Fibroblast of lung (primary cell): ENCODE measurements at regions not wholly inside any gene's neighbourhood (a gene's known extent, or its start where the extent isn't known, plus 50 kb on each side); places are given as distances from the start of the nearest gene placed in this dataset.

Experiments
- DNase-seq, 2 donors: peaks; one replicate each; pipeline versions ENCODE4 v3.0.0 to v3.0.0-alpha.2; 2010; ENCODE audit warnings: low read depth in 2 of 2
- H2AFZ ChIP-seq: 2 replicates; pipeline ENCODE4 v1.5.1; 2012; ENCODE audit warnings: low read length, control low read depth, inconsistent platforms
- H3K27ac ChIP-seq: 2 replicates; pipeline ENCODE4 v1.5.1; 2011; ENCODE audit warnings: low read length, control low read depth; ENCODE audit not compliant: insufficient read depth
- H3K27me3 ChIP-seq: 2 replicates; pipeline ENCODE4 v1.5.1; 2011; ENCODE audit warnings: mild to moderate bottlenecking, low read length; ENCODE audit not compliant: control insufficient read depth, insufficient read depth
- H3K36me3 ChIP-seq: 2 replicates; pipeline ENCODE4 v1.5.1; 2011; ENCODE audit warnings: low read length; ENCODE audit not compliant: control insufficient read depth, insufficient read depth
- H3K4me1 ChIP-seq: 2 replicates; pipeline ENCODE4 v1.5.1; 2011; ENCODE audit warnings: low read length; ENCODE audit not compliant: control insufficient read depth, insufficient read depth; ENCODE audit errors: extremely low read depth
- H3K4me2 ChIP-seq: 2 replicates; pipeline ENCODE4 v1.5.1; 2011; ENCODE audit warnings: low read length, control low read depth; ENCODE audit not compliant: insufficient read depth; ENCODE audit errors: extremely low read depth
- H3K4me3 ChIP-seq, 4 experiments: fragments of 200-600 bp in 1 of 4; sonication (generic) in 1 of 4; replicated peaks in 1 of 4; 2 replicates each; pipeline ENCODE4 v1.5.1; 2011 to 2016; ENCODE audit warnings: low read length in 4 of 4, low read depth in 3 of 4, mild to moderate bottlenecking in 3 of 4, control low read depth in 2 of 4, inconsistent platforms in 1 of 4, mixed read lengths in 1 of 4; ENCODE audit not compliant: insufficient read depth in 1 of 4; ENCODE audit errors: control extremely low read depth in 1 of 4
- H3K79me2 ChIP-seq: 2 replicates; pipeline ENCODE4 v1.5.1; 2012; ENCODE audit warnings: mild to moderate bottlenecking, low read length, inconsistent platforms; ENCODE audit not compliant: control insufficient read depth, insufficient read depth
- H3K9ac ChIP-seq: 2 replicates; pipeline ENCODE4 v1.5.1; 2011; ENCODE audit warnings: mild to moderate bottlenecking, low read length, control low read depth; ENCODE audit not compliant: insufficient read depth
- H3K9me3 ChIP-seq: 2 replicates; pipeline ENCODE4 v1.5.1; 2012; ENCODE audit warnings: low read depth, low read length; ENCODE audit not compliant: control insufficient read depth, insufficient read depth
- H4K20me1 ChIP-seq: 2 replicates; pipeline ENCODE4 v1.5.1; 2011; ENCODE audit warnings: low read length; ENCODE audit not compliant: control insufficient read depth, insufficient read depth; ENCODE audit errors: extremely low read depth
- EZH2 ChIP-seq: IDR thresholded peaks from 2 replicates; pipeline ENCODE4 v1.5.1; 2012; ENCODE audit warnings: low read length, control low read depth, mild to moderate bottlenecking; ENCODE audit errors: missing control alignments
- TF ChIP-seq, protein P1 (sequence below), 2 donors: IDR thresholded peaks in 1 of 2; conservative IDR thresholded peaks in 1 of 2; 1 replicate in 1 of 2; 2 replicates in 1 of 2; pipeline ENCODE4 v1.5.1; 2011 to 2012; ENCODE audit warnings: low read length in 2 of 2, control low read depth in 1 of 2, inconsistent platforms in 1 of 2, low read depth in 1 of 2, mild to moderate bottlenecking in 1 of 2

DNA sequence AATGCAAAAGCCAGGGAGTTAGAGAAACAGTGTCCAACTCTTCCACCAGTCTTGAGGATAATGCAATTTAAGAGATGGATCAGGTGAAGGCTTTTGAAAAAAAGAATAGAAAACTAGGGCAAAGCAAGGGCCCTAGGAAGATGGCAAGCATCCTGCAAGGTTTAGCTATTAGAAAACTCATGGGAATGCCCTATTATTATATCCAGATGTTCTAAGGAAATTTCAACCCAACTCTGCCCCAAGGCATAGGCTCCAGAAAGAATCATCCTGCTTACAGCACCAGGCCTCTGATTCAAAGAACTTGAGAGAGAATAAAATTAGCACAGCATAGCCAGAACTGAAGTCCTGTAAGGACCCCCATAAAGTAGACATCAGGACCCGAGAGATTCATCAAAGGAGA lies 68.1 kb downstream of the EN1 start:
- Histone ChIP-seq H3K9me3 (no peaks in the 10 kb centered on the region), H3K4me3 (no peak overlapping the region), H3K4me2 (no peak overlapping the region), H4K20me1 (no peaks in the 10 kb centered on the region), H3K9ac (no peak overlapping the region), H3K4me1 (no peaks in the 10 kb centered on the region), H3K27me3 (peaks cover 3% of the 10 kb centered on the region), H2AFZ (no peak overlapping the region), H3K36me3 (no peaks in the 10 kb centered on the region), H3K79me2 (no peaks in the 10 kb centered on the region), H3K27ac (no peak overlapping the region)
- TF ChIP-seq EZH2 = no peak
- TF ChIP-seq, protein P1, sequence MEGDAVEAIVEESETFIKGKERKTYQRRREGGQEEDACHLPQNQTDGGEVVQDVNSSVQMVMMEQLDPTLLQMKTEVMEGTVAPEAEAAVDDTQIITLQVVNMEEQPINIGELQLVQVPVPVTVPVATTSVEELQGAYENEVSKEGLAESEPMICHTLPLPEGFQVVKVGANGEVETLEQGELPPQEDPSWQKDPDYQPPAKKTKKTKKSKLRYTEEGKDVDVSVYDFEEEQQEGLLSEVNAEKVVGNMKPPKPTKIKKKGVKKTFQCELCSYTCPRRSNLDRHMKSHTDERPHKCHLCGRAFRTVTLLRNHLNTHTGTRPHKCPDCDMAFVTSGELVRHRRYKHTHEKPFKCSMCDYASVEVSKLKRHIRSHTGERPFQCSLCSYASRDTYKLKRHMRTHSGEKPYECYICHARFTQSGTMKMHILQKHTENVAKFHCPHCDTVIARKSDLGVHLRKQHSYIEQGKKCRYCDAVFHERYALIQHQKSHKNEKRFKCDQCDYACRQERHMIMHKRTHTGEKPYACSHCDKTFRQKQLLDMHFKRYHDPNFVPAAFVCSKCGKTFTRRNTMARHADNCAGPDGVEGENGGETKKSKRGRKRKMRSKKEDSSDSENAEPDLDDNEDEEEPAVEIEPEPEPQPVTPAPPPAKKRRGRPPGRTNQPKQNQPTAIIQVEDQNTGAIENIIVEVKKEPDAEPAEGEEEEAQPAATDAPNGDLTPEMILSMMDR (conservative IDR thresholded peaks at IDR 0.05 in 1 of 2, IDR thresholded peaks at IDR 0.05 in 1 of 2; ENCODE audit: low read depth in 1 of 2, low read length in 2 of 2) = no peak
- DNase-seq = no peak

DNA sequence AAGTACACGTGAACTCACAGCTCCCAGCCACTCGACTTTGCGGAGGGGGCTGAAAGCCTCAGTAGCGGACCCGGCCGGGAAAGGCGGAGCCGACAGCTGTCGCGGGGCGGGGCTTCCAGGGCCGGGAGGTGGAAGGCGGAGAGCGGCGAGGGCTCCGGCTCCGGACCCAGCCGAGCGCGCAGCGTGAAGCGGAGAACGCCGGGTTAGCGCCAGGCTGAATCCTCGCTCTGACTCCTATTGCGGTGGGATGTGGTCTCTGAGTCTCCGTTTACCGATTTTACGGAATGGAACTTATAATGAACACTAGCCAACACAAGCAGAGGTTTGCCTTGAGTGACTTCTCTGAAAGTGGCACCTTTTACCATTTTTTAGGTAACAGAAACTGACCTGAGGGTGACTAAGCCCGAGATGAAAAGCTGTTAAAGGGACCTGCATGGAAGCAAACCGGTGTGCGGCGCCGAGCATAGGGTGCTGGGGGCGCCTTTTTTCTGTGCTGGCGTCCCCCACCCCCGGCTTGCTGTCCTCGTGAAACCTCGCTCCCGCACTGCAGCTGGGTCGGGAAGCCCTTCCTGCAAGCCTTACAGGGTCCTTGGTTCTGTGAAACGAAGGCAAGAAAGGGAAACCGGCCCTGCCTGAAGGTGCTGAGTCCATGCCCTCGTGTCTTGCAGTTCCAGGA lies 72.9 kb downstream of the EN1 start:
- DNase-seq = peak; percentile 24 to 61

DNA sequence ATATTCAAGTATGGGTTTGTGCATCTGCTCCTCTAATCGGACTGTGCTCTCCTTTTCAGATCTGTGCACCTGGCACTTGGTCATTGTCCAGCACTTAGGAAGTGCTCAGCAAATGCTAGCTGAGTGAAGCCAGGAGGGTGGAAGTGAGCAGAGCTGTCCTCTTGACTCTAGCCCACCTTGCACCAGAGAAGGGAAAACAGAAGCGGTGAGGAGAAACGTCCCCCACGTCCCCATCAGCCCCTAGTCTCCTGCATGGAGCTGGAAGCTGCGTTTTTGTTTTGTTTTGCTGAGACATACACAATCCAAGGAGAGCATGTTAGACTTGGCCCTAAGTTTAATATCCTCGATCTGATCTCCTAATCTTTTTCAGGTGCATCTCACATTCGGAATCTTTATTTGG lies 73.6 kb downstream of the EN1 start:
- Histone ChIP-seq H3K27ac (no peak overlapping the region), H2AFZ (no peak overlapping the region), H3K79me2 (no peaks in the 10 kb centered on the region), H3K36me3 (no peaks in the 10 kb centered on the region), H3K4me1 (no peaks in the 10 kb centered on the region), H3K4me3 (no peak overlapping the region), H3K27me3 (peaks cover 3% of the 10 kb centered on the region), H3K9me3 (no peaks in the 10 kb centered on the region), H3K9ac (no peak overlapping the region), H4K20me1 (no peaks in the 10 kb centered on the region), H3K4me2 (no peak overlapping the region)
- TF ChIP-seq, protein P1 (conservative IDR thresholded peaks at IDR 0.05 in 1 of 2, IDR thresholded peaks at IDR 0.05 in 1 of 2; ENCODE audit: low read depth in 1 of 2, low read length in 2 of 2) = no peak
- TF ChIP-seq EZH2 = no peak
- DNase-seq = peak in 1 of 2 donors; percentile 1

More for the DNA sequence above, 72.9 kb downstream of the EN1 start:
- Histone ChIP-seq H3K9me3 (no peaks in the 10 kb centered on the region), H4K20me1 (no peaks in the 10 kb centered on the region), H3K27ac (no peak overlapping the region), H3K4me2 (peak overlapping the region; percentile 57), H3K36me3 (no peaks in the 10 kb centered on the region), H3K79me2 (no peaks in the 10 kb centered on the region), H3K9ac (no peak overlapping the region), H3K27me3 (peaks cover 3% of the 10 kb centered on the region), H3K4me3 (peak overlapping the region; percentile 6 to 79 (median 42)), H2AFZ (peak overlapping the region; percentile 32), H3K4me1 (no peaks in the 10 kb centered on the region)
- TF ChIP-seq, protein P1 (conservative IDR thresholded peaks at IDR 0.05 in 1 of 2, IDR thresholded peaks at IDR 0.05 in 1 of 2; ENCODE audit: low read depth in 1 of 2, low read length in 2 of 2) = no peak
- peak; percentile 37 for TF ChIP-seq EZH2
